HG03457 (cell line): ENCODE measurements at regions not wholly inside any gene's neighbourhood (a gene's known extent, or its start where the extent isn't known, plus 50 kb on each side); places are given as distances from the start of the nearest gene placed in this dataset.

ENCODE experiments used
- ATAC-seq: cut with Tn5 transposase; IDR thresholded peaks from one replicate; pipeline ENCODE4 v1.9.1; 2021; ENCODE audit warnings: moderate number of reproducible peaks; ENCODE audit not compliant: unreplicated experiment

DNA sequence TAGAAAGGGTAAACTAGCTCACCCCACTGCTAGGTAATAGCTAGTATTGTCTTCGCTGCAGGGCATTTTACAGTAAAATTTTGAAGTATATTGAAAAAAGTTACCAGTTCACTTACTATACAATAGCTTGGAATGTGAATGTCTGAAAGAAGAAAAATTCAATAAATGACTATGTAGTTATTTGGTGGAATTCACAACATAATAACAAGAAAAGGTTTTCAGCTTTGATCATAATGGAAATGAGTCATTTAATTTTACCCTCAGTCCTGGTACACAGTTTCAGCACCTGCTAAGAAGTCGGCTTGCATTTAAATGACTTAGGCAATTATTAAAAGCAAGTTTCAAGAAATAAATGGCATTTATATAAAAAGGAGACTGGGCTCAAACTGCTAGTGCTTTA, 90.4 kb downstream of the NUP35 start:
- peak; percentile 87 for ATAC-seq

DNA sequence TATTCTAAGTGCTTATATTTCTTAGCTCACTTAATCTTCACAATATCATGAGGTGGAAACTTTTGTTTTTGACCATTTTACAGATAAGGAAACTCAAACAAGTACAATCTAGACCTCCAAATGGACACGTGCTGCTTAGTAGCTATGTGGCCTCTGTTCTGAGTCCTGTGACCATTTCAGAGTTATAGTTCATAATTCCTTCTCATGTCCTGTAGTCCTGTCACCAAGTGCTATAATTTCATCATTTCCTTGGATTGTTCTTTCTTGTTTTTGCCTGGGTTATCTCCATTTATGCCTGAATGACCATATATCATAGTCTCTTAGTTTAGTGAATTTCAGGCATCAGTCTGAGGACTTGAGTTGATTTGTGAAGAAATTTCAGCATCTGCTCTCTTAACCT, 91.7 kb downstream of the NUP35 start:
- no peak for ATAC-seq

DNA sequence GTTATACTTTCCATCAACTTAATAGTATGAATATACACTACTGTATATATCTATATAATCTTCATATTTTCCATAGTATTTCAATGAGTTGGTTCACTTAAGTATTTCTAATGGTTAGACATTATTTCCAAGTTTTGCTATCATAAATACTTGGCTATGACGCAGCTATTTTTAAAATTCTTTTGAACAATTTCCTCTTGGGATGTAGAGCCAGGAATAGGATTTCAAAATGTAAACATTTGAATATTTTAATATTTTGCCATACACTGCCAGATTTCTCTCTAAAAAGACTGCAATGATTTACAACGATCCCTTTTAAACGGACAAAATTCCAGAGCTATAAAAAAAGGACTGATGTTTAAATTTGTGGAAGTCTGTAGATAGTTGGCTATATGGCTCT, 95.6 kb downstream of the NUP35 start:
- ATAC-seq = no peak

DNA sequence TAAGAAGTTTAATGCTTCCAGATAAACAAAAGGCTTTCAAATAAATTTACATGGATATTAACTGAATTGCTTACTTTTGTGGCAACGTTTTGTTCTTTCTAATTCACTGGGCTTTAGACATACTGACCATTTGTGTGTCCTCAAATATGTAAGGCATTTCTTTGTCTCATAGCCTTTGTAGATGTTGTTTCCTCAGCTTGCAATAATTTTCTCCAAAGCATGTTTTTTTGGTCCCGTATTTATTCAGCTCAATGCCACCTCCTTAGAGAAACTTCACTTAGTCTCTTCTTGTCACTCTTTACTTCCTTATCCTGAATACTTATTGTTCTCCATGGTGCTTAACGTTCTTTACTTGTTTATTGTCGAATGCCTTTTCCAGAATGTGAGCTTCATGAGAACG, 98.5 kb downstream of the NUP35 start:
- no peak for ATAC-seq

DNA sequence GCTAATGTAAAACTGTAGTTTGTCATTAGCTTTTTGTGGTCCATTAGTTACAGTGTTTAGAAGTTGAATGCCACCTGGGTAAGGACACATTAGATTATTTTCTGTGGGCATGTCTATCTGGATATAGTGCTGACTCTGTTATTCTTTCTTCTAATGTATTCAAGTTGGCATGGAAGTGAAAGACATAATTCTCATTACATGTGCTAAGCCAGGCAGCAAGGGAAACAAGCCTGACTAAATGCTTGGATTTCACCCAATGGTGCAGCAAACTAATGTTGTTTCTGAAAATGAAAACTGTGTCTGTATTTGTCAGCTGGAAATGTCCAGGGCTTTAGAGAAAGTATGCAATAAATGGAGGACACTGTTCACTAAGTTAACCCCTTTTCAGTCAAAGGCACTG, 100.7 kb downstream of the NUP35 start:
- no peak for ATAC-seq

DNA sequence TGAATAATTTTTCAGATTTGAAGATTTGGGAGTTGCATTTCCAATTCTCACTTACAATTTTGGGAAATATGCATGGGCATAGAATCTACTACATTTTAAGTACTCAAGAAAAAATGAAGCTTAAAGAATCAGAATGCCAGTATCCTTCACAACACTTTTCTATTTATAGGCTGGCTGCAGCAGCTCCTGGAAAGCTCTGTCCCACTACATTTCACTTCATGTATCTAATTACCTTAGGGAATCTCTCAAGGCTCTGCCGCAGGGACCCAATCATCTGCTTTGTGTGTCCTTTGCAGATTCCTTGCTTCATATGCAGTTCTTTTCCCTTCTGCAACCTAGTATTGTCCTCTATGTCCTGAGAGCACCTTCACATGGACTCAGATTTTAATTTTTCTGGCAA, 102.9 kb downstream of the NUP35 start:
- no peak for ATAC-seq

DNA sequence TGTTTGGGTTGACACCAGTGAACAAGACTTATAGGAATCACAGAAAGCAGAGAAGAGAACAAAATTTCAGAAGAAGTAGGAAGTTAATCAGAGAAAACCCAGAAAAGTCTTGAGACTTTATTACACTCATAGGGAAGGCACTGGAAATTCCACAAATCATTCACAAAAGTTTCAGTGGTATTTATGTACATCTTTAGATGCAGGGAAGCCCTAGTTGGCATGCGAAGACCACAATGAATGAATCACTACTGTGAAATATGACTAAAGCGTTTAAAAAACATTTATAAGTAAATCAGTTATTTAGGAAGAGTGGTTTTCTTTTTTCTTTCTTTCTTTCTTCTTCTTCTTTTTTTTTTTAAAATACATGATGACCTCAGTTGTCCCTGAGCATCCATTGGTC, 105.1 kb downstream of the NUP35 start:
- no peak for ATAC-seq

DNA sequence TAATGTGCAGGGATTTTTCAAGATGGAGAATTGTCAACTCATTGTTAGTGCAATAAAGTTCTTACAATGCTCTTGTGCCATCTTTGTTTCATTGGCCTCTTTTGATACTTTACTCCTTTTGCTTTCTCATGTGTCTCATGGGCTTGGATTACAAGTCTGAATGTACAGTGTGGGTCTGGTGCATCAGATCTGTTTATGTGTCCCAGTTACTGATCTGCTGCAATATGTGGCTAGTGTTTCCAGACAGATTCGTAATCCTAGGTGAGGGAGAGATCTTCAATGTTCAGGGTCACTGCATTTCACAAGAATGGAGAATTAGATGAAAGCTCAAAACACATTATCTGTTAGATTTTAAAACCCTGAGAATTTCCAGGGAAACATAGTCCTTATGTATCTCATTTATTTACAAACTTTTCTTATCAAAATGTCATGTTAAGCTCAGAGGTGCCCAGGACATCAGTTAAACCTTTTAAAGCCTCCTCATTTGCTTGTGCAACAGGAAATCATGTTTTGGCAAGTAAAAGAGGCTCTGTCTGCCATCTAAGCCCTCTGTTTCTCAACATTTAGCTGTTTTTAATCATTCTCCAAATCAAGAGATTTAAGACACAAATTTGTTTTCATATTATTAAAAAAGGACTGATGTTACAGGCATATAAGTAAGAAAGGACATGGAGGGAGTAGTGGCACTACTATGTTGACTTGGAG, 108.1 kb downstream of the NUP35 start:
- ATAC-seq = no peak

DNA sequence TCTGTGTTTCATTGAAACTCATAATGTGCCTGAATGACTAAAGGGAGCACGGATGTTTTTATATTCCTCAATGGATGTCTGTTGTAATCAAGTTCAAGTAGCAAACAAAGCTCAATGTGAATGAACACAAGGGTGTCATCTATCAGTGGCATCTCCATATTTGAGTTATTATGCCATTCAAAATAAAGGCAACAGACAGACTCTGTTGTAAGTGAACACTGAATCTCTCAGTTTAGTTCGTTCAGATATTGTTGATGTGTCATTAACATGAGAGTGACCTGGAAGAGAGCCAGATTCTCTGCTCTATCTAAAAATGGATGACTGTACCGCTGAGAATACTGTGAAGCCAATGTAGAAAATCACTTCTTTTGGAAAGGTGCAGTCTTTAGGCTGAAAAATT, 118.7 kb downstream of the NUP35 start:
- ATAC-seq = no peak

DNA sequence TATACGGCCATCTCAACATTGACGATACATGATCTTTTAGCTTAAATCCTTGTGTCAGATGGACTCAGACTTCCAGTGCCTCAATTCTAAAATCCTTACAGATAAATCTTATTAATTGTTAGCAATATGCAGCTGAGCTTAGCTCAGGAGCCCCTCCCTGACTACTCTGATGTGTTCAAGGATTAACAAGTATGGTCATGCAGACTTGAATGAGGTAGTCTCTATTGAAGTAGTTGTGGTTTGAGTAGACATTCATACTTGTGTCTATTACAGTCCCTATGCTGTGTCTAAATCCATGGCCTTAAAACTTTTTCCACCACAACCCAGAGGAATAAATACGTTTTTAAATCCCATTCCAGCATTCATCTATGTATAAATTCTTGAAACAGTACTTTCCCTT, 119.5 kb downstream of the NUP35 start:
- ATAC-seq = no peak

DNA sequence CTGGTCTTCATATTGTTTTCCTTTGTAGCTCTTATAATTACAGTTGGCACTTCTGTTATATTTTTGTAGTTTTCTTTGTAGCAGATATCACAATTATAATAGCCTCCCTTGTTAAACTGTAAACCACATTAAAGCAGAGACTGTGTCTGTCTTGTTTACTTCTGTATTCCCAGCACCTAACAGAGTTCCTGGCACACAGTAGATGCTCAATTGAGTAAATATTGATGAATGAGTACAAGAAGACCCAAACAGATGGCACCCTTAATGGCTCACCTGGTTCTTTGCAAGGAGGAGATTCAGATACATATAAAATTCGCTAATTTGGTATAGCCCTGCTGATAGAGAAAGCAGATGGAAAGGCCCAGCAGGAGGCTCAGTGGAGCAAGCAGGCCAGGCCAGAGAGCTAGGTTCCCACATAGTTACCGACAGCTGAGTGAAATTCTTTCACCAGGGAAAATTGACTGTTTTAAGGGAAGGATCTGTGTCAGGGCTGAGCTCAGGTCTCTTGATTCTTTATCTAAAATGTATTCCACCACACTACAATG, 120.1 kb downstream of the NUP35 start:
- ATAC-seq = no peak

DNA sequence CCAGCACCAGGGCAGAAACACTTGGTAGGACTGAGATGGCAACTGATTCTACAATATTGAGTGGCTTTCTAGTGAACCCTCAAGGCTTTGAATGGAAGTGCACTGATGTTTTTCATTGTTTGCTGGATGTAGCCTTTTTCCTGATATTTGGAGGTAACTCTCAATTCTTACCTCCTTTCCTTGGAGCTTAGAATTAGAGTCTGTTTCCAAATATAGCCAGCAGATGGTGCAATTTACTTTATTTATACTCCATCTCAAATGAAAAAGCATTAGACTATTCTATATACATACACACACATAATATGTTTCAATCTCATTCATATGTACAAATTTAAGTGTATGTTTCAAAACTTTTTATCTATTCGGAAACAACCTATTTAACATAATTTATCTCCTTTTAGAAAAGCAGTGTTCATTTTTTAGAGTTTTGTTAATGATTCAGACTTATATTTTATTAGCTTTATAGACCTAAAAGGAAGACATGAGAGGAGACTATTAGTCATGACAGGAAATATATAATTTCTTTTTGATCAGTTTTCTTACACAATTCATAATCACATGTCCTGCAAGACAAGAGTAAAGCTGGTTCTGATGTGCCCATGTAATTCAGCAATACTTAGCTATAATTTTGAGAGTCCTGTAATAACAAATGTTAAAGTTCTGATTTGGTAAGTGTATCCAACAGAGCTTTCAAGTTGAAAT, 124.8 kb downstream of the NUP35 start:
- no peak for ATAC-seq

DNA sequence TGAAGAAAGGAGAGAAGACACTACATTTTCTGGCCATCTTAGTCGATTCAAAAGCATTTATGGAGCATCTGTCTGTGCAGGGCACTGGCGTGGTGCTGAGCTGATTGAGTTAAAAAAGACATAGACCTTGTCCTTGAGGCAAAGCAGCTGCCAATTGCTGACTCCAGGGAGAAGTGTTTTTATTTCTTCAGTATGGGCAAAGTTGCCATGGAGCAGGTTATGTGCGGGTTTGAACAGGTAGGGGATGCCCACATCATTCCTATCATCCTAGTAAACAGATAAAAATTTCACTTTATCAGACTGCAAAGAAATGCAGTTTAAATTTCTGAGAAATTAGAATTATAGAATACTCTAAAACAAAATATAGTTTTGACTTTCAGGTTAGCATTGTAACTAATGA, 125.8 kb downstream of the NUP35 start:
- no peak for ATAC-seq

DNA sequence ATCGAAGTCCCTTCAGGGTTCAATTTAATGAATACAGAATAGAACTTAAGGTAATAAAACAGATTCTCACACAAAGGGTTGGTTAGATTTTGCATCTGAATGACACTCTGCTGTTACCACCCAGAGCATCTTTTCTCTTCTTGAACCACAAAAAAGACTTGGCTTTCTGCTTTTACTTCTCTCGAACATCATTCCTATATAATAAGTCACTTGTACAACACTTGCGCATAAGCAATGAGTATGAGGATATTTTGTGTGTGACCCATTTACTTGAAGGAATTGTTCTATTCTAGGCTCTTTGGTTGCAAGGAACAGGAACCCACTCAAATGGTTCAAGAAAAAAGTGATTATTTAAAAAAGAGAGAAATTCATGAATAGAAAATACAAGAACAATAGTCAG, 126.2 kb downstream of the NUP35 start:
- ATAC-seq = no peak

DNA sequence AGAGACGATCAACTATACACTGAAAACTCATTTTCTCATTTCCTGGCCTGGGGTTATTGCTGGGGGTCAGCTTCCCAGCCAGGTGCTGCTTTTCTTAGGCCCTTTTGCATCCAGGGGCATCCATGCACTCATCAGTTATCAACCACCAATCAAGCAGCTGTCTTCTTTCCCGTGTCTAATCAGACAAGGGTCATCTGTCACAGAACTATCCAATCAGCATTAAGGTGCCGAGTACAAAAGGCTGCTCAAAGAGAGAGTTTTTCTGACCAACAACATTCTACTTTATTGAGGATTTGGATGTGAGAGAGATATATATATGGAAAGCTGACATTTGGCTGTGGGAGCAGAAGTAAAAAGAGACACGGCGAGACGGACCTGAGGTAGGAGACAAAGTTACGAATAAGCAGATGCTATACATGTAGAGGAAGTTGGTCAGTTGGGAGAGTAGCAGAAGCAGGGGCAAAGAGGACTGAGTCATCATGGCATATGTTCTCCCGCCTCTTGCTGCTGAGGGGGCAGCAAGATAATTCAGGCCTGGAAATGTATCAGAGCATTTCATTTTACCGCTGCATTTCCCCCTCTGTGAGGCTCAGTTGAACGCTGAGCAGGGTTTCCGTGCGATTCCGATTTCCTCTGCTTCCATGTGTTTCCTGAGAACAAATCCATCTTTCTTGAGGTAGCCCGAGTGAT, 129.3 kb downstream of the NUP35 start:
- ATAC-seq = no peak

DNA sequence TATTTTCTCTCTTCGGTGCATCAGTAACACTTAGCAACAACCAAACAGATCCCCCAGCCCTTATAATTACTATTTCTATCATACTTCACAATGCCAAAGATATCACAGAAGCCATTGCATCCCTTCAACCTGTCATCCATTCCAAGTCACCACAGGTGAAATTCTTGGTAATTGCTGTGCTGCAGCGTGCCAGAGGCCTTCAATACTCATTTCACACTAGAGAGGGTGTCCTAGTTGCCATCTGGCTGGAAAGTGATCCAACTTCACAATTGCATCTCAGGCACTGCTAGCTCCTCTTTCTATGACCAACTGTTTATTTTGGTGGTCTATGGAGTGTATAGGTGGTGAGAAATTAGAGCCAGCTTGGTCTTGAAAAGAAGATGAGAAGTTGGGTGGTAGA, 131.2 kb downstream of the NUP35 start:
- ATAC-seq = no peak

DNA sequence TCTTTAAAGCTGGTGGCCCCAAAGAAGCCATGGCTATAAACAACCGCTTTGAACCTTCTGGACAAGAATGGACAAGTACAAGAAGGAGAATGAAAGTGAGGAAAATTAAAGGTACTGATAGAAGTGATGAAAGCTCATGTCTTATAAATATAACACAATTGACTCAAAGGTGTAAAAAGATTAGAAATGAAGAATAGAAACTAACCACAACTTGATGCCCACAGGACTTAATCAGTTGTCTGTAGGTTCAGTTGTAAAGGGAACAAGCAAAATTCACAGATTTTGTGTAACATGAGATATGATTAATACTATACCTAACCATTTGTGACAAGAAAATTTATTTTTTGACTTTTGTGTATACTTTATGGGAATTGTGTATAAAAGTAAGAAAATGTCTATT, 135.7 kb downstream of the NUP35 start:
- peak; percentile 61 for ATAC-seq

DNA sequence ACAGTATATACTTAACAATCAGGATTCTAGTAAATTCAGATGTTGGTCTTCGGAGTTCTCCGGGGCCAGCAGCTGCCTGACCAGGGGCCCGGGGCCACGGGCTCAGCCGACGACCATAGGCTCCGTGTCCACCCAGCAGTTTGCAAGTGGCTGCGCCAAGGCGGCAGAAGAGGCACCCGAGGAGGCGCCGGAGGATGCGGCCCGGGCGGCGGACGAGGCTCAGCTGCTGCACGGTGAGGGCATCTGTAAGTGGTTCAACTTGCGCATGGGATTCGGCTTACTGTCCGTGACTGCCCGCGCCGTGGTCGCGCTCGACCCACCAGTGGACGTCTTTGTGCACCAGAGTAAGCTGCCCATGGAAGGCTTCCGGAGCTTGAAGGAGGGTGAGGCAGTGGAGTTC, 136.3 kb downstream of the NUP35 start:
- no peak for ATAC-seq

DNA sequence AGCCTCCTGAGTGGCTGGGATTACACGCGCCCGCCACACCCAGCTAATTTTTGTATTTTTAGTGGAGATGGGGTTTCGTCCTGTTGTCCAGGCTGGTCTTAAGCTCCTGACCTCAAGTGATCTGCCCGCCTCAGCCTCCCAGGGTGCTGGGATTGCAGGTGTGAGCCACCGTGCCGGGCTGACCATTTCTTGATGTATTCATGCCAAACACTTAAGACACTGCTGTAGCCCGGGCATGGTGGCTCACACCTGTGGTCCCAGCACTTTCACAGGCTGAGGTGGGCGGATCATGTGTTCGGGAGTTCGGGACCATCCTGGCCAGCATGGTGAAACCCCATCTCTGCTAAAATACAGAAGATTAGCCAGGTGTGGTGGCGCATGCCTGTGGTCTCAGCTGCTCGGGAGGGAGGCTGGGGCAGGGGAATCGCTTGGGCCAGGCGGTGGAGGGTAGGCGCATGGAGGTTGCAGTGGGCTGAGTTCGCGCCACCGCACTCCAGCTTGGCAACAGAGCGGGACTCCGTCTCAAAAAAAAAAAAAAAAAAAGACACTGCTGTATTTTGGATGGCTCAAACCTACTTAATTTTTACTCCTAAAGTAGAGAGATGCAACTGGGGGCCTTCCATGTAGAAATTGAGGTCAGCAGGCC, 140.8 kb downstream of the NUP35 start:
- no peak for ATAC-seq

DNA sequence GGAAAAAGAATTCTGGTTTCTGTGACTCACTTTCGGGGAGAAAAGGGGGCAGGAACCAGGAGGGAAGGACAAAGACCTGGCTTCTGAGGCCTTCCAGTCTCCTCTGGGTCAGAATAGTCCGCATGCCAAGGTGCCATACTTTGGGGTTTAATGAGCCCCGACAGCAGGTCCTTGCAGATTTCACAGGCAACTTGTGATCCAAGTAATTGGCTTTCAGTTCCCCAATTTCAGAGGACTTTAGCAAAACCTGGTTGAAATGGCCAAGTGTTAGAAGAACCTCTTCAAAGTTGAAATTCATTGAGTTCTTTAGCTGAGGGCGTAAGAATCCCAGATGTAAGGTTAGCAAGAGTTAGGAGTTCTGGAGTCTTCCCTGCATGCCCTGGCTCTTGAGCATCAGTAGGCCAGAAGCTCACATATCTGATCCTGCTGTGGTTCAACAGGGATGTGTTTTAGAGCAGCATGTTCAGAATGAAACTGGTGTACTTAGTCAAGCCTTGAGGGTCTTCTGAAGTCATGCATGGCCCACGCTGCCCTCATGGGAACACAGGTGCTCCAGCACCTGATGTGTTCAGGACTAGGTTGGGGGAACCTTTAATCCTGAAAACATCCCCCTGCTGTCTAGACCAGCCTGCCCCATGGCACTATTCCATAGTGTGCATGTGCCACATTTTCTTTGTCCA, 143.0 kb downstream of the NUP35 start:
- no peak for ATAC-seq

DNA sequence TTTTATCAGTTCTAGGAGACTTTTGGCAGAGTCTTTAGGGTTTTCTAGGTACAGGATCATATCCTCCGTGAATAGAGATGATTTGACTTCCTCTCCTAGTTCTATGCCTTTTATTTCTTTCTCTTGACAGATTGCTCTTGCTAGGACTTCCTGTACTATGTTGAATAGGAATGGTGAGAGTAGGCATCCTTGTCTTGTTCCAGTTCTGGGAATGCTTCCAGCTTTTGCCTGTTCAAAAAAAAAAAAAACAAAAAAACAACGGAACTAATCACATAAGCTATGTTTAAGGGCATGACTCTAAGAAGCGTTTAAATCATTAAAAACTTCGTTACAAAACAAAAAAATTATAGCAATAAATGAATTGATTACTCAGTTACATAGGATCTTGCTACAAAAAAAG, 145.7 kb downstream of the NUP35 start:
- ATAC-seq = no peak
